H1 (cell line): ENCODE measurements at regions not wholly inside any gene's neighbourhood (a gene's known extent, or its start where the extent isn't known, plus 50 kb on each side); places are given as distances from the start of the nearest gene placed in this dataset.

ENCODE experiments used
- CTCF ChIA-PET: fragments of 300-600 bp; sonication (Branson Sonifier 250); formaldehyde crosslinking; loops from one replicate; lab custom pipeline; 2021; ENCODE audit not compliant: partially characterized antibody; lab: Charles Lee
- POLR2A ChIA-PET: fragments of 300-600 bp; sonication (Branson Sonifier 250); formaldehyde crosslinking; loops from one replicate; lab custom pipeline; 2021; ENCODE audit warnings: inconsistent platforms; ENCODE audit not compliant: partially characterized antibody; lab: Charles Lee
- DNase-seq, 2 experiments: peaks; one replicate each; pipeline versions ENCODE4 v3.0.0 to v3.0.0-alpha.2; 2010 to 2022; ENCODE audit warnings: low spot score in 2 of 2, low read depth in 1 of 2, mixed read lengths in 1 of 2
- FAIRE-seq: peaks from 2 replicates; lab custom pipeline; 2011; peaks lifted over from hg19 to GRCh38; lab: Jason Lieb, UNC
- H2AFZ ChIP-seq: 2 replicates; pipeline ENCODE4 v1.8.1; 2012; ENCODE audit warnings: low read length, inconsistent platforms
- H2AK5ac ChIP-seq: 2 replicates; pipeline ENCODE4 v1.6.1; 2013; ENCODE audit warnings: low read depth, low read length
- H2BK120ac ChIP-seq: replicated peaks from 2 replicates; pipeline ENCODE3; 2013; ENCODE audit warnings: low read depth, low read length, inconsistent platforms
- H2BK12ac ChIP-seq: 2 replicates; pipeline ENCODE4 v1.6.1; 2013; ENCODE audit warnings: low read depth, low read length
- H2BK15ac ChIP-seq: 2 replicates; pipeline ENCODE4 v1.6.1; 2013; ENCODE audit warnings: low read length
- H2BK20ac ChIP-seq: 2 replicates; pipeline ENCODE4 v1.6.1; 2013; ENCODE audit warnings: low read length
- H2BK5ac ChIP-seq: 2 replicates; pipeline ENCODE4 v1.6.1; 2013; ENCODE audit warnings: low read depth, low read length
- H3K14ac ChIP-seq: 2 replicates; pipeline ENCODE4 v1.6.1; 2013; ENCODE audit warnings: inconsistent platforms; ENCODE audit not compliant: insufficient read length
- H3K18ac ChIP-seq: 2 replicates; pipeline ENCODE4 v1.6.1; 2013; ENCODE audit warnings: low read length; ENCODE audit errors: extremely low read depth
- H3K23ac ChIP-seq: 2 replicates; pipeline ENCODE4 v1.6.1; 2013; ENCODE audit warnings: inconsistent platforms; ENCODE audit not compliant: insufficient read length
- H3K23me2 ChIP-seq: 2 replicates; pipeline ENCODE4 v1.6.1; 2013; ENCODE audit warnings: low read depth, low read length
- H3K27ac ChIP-seq: 2 replicates; pipeline ENCODE4 v1.6.1; 2011; ENCODE audit warnings: low read depth, low read length, inconsistent platforms
- H3K27me3 ChIP-seq, 4 experiments: replicated peaks in 1 of 4; 1 replicate in 1 of 4; 2 replicates in 3 of 4; pipeline versions ENCODE4 v1.6.1 to v1.8.1; 2011 to 2013; ENCODE audit warnings: low read length in 3 of 4, mild to moderate bottlenecking in 3 of 4, inconsistent platforms in 2 of 4, mixed read lengths in 2 of 4, moderate library complexity in 1 of 4; ENCODE audit not compliant: control insufficient read depth in 3 of 4, insufficient read depth in 3 of 4; ENCODE audit errors: extremely low read depth in 1 of 4
- H3K36me3 ChIP-seq, 4 experiments: 2 replicates each; pipeline versions ENCODE4 v1.6.1 to v1.8.1; 2011 to 2013; ENCODE audit warnings: mild to moderate bottlenecking in 4 of 4, low read length in 3 of 4, moderate library complexity in 2 of 4, control low read depth in 1 of 4, inconsistent platforms in 1 of 4; ENCODE audit not compliant: insufficient read depth in 4 of 4, control insufficient read depth in 2 of 4
- H3K4ac ChIP-seq: replicated peaks from 2 replicates; pipeline ENCODE3; 2013; ENCODE audit warnings: low read length, low read depth, mixed read lengths, inconsistent platforms; ENCODE audit not compliant: insufficient read length
- H3K4me1 ChIP-seq, 4 experiments: replicated peaks in 1 of 4; 1 replicate in 1 of 4; 2 replicates in 3 of 4; pipeline versions ENCODE4 v1.6.1 to v1.8.1; 2011 to 2013; ENCODE audit warnings: low read length in 3 of 4, inconsistent platforms in 2 of 4, mixed read lengths in 1 of 4; ENCODE audit not compliant: insufficient read depth in 4 of 4, control insufficient read depth in 3 of 4
- H3K4me2 ChIP-seq, 2 experiments: 2 replicates each; pipeline versions ENCODE4 v1.6.1 to v1.8.1; 2011 to 2013; ENCODE audit warnings: low read depth in 2 of 2, low read length in 2 of 2, control low read depth in 1 of 2, inconsistent platforms in 1 of 2, mild to moderate bottlenecking in 1 of 2; ENCODE audit not compliant: insufficient read depth in 1 of 2
- H3K4me3 ChIP-seq, 4 experiments: fragments of 200-600, 300-600 bp in 1 of 4; sonication (generic), shearing (Covaris generic), sonication (Bioruptor Twin) in 1 of 4; 2 replicates each; pipeline versions ENCODE4 v1.5.1 to v1.8.1; 2011 to 2016; ENCODE audit warnings: low read length in 4 of 4, low read depth in 3 of 4, control low read depth in 2 of 4, inconsistent platforms in 2 of 4, mild to moderate bottlenecking in 2 of 4, mixed read lengths in 1 of 4, moderate library complexity in 1 of 4; ENCODE audit not compliant: insufficient read depth in 2 of 4; ENCODE audit errors: extremely low read depth in 1 of 4
- H3K56ac ChIP-seq: replicated peaks from 2 replicates; pipeline ENCODE3; 2013; ENCODE audit warnings: low read depth, mild to moderate bottlenecking, mixed read lengths, low read length, inconsistent platforms; ENCODE audit not compliant: insufficient read length
- H3K79me1 ChIP-seq: 2 replicates; pipeline ENCODE4 v1.6.1; 2013; ENCODE audit warnings: low read depth, low read length, control low read depth
- H3K79me2 ChIP-seq, 2 experiments: 2 replicates each; pipeline versions ENCODE4 v1.6.1 to v1.8.1; 2012 to 2013; ENCODE audit warnings: low read length in 2 of 2, mild to moderate bottlenecking in 2 of 2, inconsistent platforms in 1 of 2; ENCODE audit not compliant: insufficient read depth in 2 of 2, control insufficient read depth in 1 of 2
- H3K9ac ChIP-seq, 4 experiments: replicated peaks in 1 of 4; 1 replicate in 1 of 4; 2 replicates in 3 of 4; pipeline versions ENCODE4 v1.6.1 to v1.8.1; 2011 to 2013; ENCODE audit warnings: low read depth in 3 of 4, low read length in 3 of 4, control low read depth in 2 of 4, mild to moderate bottlenecking in 2 of 4, moderate library complexity in 2 of 4, inconsistent platforms in 1 of 4; ENCODE audit errors: extremely low read depth in 1 of 4
- H3K9me3 ChIP-seq, 2 experiments: 2 replicates each; pipeline versions ENCODE4 v1.6.1 to v1.8.1; 2012 to 2013; ENCODE audit warnings: mild to moderate bottlenecking in 2 of 2, moderate library complexity in 2 of 2, control low read depth in 1 of 2, inconsistent platforms in 1 of 2, low read depth in 1 of 2, low read length in 1 of 2, mixed read lengths in 1 of 2; ENCODE audit not compliant: insufficient read depth in 2 of 2
- H4K20me1 ChIP-seq, 2 experiments: replicated peaks in 1 of 2; 2 replicates each; pipeline versions ENCODE3 to v1.8.1; 2011 to 2013; ENCODE audit warnings: inconsistent platforms in 2 of 2, low read length in 2 of 2, mild to moderate bottlenecking in 1 of 2; ENCODE audit not compliant: insufficient read depth in 2 of 2, control insufficient read depth in 1 of 2
- H4K5ac ChIP-seq: 2 replicates; pipeline ENCODE4 v1.6.1; 2013; ENCODE audit warnings: low read length, low read depth, mixed read lengths, inconsistent platforms; ENCODE audit not compliant: insufficient read length
- H4K8ac ChIP-seq: 2 replicates; pipeline ENCODE4 v1.8.0; 2013; ENCODE audit warnings: mild to moderate bottlenecking, moderate library complexity, low read length, inconsistent platforms; ENCODE audit not compliant: insufficient read depth; ENCODE audit errors: extremely low read depth
- H4K91ac ChIP-seq: replicated peaks from 2 replicates; pipeline ENCODE3; 2013; ENCODE audit warnings: low read length, mixed read lengths, inconsistent platforms; ENCODE audit not compliant: insufficient read length
- MAFK ChIP-seq: IDR thresholded peaks from 2 replicates; pipeline ENCODE4 v1.6.1; 2012; ENCODE audit warnings: low read depth, mild to moderate bottlenecking, improper control_type of control experiment, low read length
- RBBP5 ChIP-seq: IDR thresholded peaks from 2 replicates; pipeline ENCODE4 v1.7.1; 2012; ENCODE audit warnings: low read depth, mild to moderate bottlenecking, inconsistent platforms, low read length, moderate library complexity, borderline replicate concordance
- RXRA ChIP-seq: IDR thresholded peaks from 2 replicates; pipeline ENCODE4 v1.6.1; 2011; ENCODE audit warnings: low read depth, mild to moderate bottlenecking, low read length, moderate library complexity; ENCODE audit not compliant: insufficient read depth
- SIX5 ChIP-seq: IDR thresholded peaks from 2 replicates; pipeline ENCODE4 v1.6.1; 2011; ENCODE audit warnings: mild to moderate bottlenecking, low read depth, low read length
- SRF ChIP-seq: IDR thresholded peaks from 2 replicates; pipeline ENCODE4 v1.6.1; 2011; ENCODE audit warnings: mild to moderate bottlenecking, low read depth, low read length, moderate library complexity
- TAF7 ChIP-seq: optimal IDR thresholded peaks from 2 replicates; pipeline ENCODE3; 2011; ENCODE audit warnings: low read depth, mild to moderate bottlenecking, inconsistent platforms, low read length, moderate library complexity, borderline replicate concordance
- WGBS, 2 experiments: shearing (Covaris generic) in 1 of 2; methylation state at CpG; one replicate each; pipeline versions ENCODE4 v1.1.6 to v1.1.7; 2013 to 2015; ENCODE audit warnings: low lambda C conversion rate in 2 of 2, mixed read lengths in 2 of 2, inconsistent platforms in 1 of 2, low coverage in 1 of 2, missing lambda C conversion rate in 1 of 2; ENCODE audit not compliant: insufficient replicate concordance in 2 of 2, insufficient coverage in 1 of 2, insufficient read length in 1 of 2; ENCODE audit errors: extremely low coverage in 1 of 2, missing lambda C conversion rate in 1 of 2; 5-methylcytosine and 5-hydroxymethylcytosine counted together

GRCh38 chr6:101296169-101296960 is 97.1 kb upstream of the GRIK2 start:
- no peak overlapping the region for H4K8ac ChIP-seq
- no peaks in the 10 kb centered on the region for H3K36me3 ChIP-seq
- H3K4ac ChIP-seq: no peak overlapping the region
- H2BK20ac ChIP-seq: no peak overlapping the region
- FAIRE-seq: no peak
- no peak overlapping the region for H3K18ac ChIP-seq
- TF ChIP-seq SRF (no peak), SIX5 (no peak), MAFK (no peak), TAF7 (no peak), RXRA (no peak), RBBP5 (no peak)
- 81% methylated on average over 6 of the region's 6 CpGs; no CpG with 5 or more reads in 1 of the 2 experiments for WGBS, 2 experiments
- no peak overlapping the region for H4K91ac ChIP-seq
- H3K79me1 ChIP-seq: no peaks in the 10 kb centered on the region
- H2AK5ac ChIP-seq: no peak overlapping the region
- H2BK5ac ChIP-seq: no peak overlapping the region
- no peak overlapping the region for H3K4me2 ChIP-seq
- H3K9ac ChIP-seq: no peak overlapping the region
- H3K23me2 ChIP-seq: no peaks in the 10 kb centered on the region
- no peak overlapping the region for H4K5ac ChIP-seq
- no peaks in the 10 kb centered on the region for H3K27me3 ChIP-seq
- H2BK15ac ChIP-seq: no peak overlapping the region
- H2AFZ ChIP-seq: no peak overlapping the region
- no peak overlapping the region for H3K23ac ChIP-seq
- H3K4me1 ChIP-seq: no peaks in the 10 kb centered on the region
- no peak overlapping the region for H2BK120ac ChIP-seq
- no peak overlapping the region for H3K4me3 ChIP-seq
- DNase-seq: no peak
- H3K56ac ChIP-seq: no peak overlapping the region
- POLR2A ChIA-PET: no interaction called here
- H2BK12ac ChIP-seq: no peak overlapping the region
- H3K27ac ChIP-seq: no peak overlapping the region
- H4K20me1 ChIP-seq: no peaks in the 10 kb centered on the region
- H3K9me3 ChIP-seq: peaks cover 8% of the 10 kb centered on the region in 2 experiments; a peak in 3 of 4 replicates
- H3K14ac ChIP-seq: no peak overlapping the region
- no peaks in the 10 kb centered on the region for H3K79me2 ChIP-seq
- CTCF ChIA-PET: no interaction called here
